ENCODE measurements at regions not wholly inside any gene's neighbourhood (a gene's known extent, or its start where the extent isn't known, plus 50 kb on each side); places are given as distances from the start of the nearest gene placed in this dataset.

DNA sequence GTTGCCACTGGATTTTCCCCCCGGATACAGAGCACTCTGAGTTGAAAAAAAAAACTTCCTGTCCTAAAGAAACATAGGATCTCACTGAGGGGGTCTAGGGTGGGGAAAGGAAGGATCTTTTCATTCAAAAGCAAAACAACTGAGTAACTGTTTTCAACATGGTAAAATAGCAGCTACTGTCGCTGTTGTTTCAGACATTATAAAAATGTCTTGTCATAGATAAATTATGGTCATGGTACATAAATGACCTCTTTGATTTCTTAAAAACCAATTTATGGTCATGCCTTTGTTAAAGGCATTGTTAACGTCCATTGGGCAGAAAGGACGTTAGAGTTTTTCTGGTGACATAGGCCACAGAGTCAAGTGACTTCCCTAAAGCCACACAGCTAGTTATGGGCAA is 180.4 kb upstream of the DTNBP1 start:
- ATAC-seq, result no peak
- Histone ChIP-seq H3K79me2 (ENCODE audit: control insufficient read depth, insufficient read depth, low read length) (no peaks in the 10 kb centered on the region), H3K9me3 (replicated peaks; ENCODE audit: control insufficient read depth, insufficient read depth, low read length) (no peaks in the 10 kb centered on the region), H2AFZ (ENCODE audit: control insufficient read depth, low read depth, low read length) (no peak overlapping the region), H3K4me3 (no peak overlapping the region), H3K27ac (ENCODE audit: control insufficient read depth, insufficient read depth) (no peak overlapping the region), H3K27me3 (replicated peaks in 1 of 2; ENCODE audit: control insufficient read depth in 2 of 2, insufficient read depth in 2 of 2, low read length in 1 of 2) (no peaks in the 10 kb centered on the region), H3K4me2 (ENCODE audit: control insufficient read depth, insufficient read depth) (no peak overlapping the region), H3K36me3 (ENCODE audit: control insufficient read depth in 2 of 2, insufficient read depth in 2 of 2, low read length in 1 of 2) (no peaks in the 10 kb centered on the region), H3K9ac (ENCODE audit: control insufficient read depth, insufficient read depth, low read length) (no peak overlapping the region), H3K4me1 (ENCODE audit: control insufficient read depth, insufficient read depth, low read length) (peaks cover 5% of the 10 kb centered on the region; the same call in 1 of the 2 replicates), H4K20me1 (ENCODE audit: control insufficient read depth, insufficient read depth) (no peaks in the 10 kb centered on the region)
- in situ Hi-C loops (cut with MboI), result no loop called here
- 35% methylated on average over 4 of the region's 4 CpGs for WGBS (ENCODE audit: insufficient coverage, insufficient replicate concordance, low lambda C conversion rate, missing lambda C conversion rate)
- POLR2A ChIA-PET, result interaction anchor here (0.9 to 1.7 kb wide), 3 partner anchors 9 to 59 kb away, joined by 3 to 5 read pairs (median 4); no protein-coding TSS in a partner anchor
- intact Hi-C loops (cut with micrococcal nuclease; ENCODE audit: unreplicated experiment), result no loop called here
- BruUV-seq (replicated peaks), result no TSS peak
- SMC1A ChIA-PET (ENCODE audit: uncharacterized antibody, unreplicated experiment), result interaction anchor here (0.7 to 5.2 kb wide), 10 partner anchors 10 to 202 kb away, joined by 3 to 33 read pairs (median 6); no protein-coding TSS in a partner anchor
- no peak for FAIRE-seq
- RAD21 ChIA-PET (ENCODE audit: unreplicated experiment), result interaction anchor here (0.9 to 3.3 kb wide), 6 partner anchors 10 to 326 kb away, joined by 3 to 13 read pairs (median 7); no protein-coding TSS in a partner anchor
- CTCF ChIA-PET, result interaction anchor here (2.2 kb wide), 1 partner anchor 20 kb away, joined by 6 read pairs; no protein-coding TSS in a partner anchor
- DNase-seq (ENCODE audit: low read depth, low spot score), result no peak
- TF ChIP-seq, protein P1, sequence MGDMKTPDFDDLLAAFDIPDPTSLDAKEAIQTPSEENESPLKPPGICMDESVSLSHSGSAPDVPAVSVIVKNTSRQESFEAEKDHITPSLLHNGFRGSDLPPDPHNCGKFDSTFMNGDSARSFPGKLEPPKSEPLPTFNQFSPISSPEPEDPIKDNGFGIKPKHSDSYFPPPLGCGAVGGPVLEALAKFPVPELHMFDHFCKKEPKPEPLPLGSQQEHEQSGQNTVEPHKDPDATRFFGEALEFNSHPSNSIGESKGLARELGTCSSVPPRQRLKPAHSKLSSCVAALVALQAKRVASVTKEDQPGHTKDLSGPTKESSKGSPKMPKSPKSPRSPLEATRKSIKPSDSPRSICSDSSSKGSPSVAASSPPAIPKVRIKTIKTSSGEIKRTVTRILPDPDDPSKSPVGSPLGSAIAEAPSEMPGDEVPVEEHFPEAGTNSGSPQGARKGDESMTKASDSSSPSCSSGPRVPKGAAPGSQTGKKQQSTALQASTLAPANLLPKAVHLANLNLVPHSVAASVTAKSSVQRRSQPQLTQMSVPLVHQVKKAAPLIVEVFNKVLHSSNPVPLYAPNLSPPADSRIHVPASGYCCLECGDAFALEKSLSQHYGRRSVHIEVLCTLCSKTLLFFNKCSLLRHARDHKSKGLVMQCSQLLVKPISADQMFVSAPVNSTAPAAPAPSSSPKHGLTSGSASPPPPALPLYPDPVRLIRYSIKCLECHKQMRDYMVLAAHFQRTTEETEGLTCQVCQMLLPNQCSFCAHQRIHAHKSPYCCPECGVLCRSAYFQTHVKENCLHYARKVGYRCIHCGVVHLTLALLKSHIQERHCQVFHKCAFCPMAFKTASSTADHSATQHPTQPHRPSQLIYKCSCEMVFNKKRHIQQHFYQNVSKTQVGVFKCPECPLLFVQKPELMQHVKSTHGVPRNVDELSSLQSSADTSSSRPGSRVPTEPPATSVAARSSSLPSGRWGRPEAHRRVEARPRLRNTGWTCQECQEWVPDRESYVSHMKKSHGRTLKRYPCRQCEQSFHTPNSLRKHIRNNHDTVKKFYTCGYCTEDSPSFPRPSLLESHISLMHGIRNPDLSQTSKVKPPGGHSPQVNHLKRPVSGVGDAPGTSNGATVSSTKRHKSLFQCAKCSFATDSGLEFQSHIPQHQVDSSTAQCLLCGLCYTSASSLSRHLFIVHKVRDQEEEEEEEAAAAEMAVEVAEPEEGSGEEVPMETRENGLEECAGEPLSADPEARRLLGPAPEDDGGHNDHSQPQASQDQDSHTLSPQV (IDR thresholded peaks at IDR 0.05), result no peak
- TF ChIP-seq IRF4 (IDR thresholded peaks at IDR 0.05; ENCODE audit: low read depth, low read length) (no peak), EZH2 (IDR thresholded peaks at IDR 0.05; ENCODE audit: borderline replicate concordance, control insufficient read depth, low read depth, low read length) (no peak), SUZ12 (IDR thresholded peaks at IDR 0.05; ENCODE audit: unreplicated experiment) (no peak), LARP7 (IDR thresholded peaks at IDR 0.05) (no peak), ZSCAN29 (IDR thresholded peaks at IDR 0.05) (no peak)
- TF ChIP-seq, protein P2, sequence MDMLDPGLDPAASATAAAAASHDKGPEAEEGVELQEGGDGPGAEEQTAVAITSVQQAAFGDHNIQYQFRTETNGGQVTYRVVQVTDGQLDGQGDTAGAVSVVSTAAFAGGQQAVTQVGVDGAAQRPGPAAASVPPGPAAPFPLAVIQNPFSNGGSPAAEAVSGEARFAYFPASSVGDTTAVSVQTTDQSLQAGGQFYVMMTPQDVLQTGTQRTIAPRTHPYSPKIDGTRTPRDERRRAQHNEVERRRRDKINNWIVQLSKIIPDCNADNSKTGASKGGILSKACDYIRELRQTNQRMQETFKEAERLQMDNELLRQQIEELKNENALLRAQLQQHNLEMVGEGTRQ (IDR thresholded peaks at IDR 0.05; ENCODE audit: borderline replicate concordance, low read depth, low read length), result no peak
- TF ChIP-seq, protein P3, sequence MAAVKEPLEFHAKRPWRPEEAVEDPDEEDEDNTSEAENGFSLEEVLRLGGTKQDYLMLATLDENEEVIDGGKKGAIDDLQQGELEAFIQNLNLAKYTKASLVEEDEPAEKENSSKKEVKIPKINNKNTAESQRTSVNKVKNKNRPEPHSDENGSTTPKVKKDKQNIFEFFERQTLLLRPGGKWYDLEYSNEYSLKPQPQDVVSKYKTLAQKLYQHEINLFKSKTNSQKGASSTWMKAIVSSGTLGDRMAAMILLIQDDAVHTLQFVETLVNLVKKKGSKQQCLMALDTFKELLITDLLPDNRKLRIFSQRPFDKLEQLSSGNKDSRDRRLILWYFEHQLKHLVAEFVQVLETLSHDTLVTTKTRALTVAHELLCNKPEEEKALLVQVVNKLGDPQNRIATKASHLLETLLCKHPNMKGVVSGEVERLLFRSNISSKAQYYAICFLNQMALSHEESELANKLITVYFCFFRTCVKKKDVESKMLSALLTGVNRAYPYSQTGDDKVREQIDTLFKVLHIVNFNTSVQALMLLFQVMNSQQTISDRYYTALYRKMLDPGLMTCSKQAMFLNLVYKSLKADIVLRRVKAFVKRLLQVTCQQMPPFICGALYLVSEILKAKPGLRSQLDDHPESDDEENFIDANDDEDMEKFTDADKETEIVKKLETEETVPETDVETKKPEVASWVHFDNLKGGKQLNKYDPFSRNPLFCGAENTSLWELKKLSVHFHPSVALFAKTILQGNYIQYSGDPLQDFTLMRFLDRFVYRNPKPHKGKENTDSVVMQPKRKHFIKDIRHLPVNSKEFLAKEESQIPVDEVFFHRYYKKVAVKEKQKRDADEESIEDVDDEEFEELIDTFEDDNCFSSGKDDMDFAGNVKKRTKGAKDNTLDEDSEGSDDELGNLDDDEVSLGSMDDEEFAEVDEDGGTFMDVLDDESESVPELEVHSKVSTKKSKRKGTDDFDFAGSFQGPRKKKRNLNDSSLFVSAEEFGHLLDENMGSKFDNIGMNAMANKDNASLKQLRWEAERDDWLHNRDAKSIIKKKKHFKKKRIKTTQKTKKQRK (IDR thresholded peaks at IDR 0.05; ENCODE audit: low read depth, low read length), result no peak
- TF ChIP-seq, protein P4, sequence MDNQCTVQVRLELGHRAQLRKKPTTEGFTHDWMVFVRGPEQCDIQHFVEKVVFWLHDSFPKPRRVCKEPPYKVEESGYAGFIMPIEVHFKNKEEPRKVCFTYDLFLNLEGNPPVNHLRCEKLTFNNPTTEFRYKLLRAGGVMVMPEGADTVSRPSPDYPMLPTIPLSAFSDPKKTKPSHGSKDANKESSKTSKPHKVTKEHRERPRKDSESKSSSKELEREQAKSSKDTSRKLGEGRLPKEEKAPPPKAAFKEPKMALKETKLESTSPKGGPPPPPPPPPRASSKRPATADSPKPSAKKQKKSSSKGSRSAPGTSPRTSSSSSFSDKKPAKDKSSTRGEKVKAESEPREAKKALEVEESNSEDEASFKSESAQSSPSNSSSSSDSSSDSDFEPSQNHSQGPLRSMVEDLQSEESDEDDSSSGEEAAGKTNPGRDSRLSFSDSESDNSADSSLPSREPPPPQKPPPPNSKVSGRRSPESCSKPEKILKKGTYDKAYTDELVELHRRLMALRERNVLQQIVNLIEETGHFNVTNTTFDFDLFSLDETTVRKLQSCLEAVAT (IDR thresholded peaks at IDR 0.05), result no peak
- TF ChIP-seq, protein P5, sequence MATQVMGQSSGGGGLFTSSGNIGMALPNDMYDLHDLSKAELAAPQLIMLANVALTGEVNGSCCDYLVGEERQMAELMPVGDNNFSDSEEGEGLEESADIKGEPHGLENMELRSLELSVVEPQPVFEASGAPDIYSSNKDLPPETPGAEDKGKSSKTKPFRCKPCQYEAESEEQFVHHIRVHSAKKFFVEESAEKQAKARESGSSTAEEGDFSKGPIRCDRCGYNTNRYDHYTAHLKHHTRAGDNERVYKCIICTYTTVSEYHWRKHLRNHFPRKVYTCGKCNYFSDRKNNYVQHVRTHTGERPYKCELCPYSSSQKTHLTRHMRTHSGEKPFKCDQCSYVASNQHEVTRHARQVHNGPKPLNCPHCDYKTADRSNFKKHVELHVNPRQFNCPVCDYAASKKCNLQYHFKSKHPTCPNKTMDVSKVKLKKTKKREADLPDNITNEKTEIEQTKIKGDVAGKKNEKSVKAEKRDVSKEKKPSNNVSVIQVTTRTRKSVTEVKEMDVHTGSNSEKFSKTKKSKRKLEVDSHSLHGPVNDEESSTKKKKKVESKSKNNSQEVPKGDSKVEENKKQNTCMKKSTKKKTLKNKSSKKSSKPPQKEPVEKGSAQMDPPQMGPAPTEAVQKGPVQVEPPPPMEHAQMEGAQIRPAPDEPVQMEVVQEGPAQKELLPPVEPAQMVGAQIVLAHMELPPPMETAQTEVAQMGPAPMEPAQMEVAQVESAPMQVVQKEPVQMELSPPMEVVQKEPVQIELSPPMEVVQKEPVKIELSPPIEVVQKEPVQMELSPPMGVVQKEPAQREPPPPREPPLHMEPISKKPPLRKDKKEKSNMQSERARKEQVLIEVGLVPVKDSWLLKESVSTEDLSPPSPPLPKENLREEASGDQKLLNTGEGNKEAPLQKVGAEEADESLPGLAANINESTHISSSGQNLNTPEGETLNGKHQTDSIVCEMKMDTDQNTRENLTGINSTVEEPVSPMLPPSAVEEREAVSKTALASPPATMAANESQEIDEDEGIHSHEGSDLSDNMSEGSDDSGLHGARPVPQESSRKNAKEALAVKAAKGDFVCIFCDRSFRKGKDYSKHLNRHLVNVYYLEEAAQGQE (IDR thresholded peaks at IDR 0.05; ENCODE audit: low read depth, low read length), result no peak

Measured in GM12878 (cell line).